ENCODE measurements at regions not wholly inside any gene's neighbourhood (a gene's known extent, or its start where the extent isn't known, plus 50 kb on each side); places are given as distances from the start of the nearest gene placed in this dataset.
"Not testable (repeated sequence)": the region's sequence is repeated elsewhere in the genome, so short reads cannot be mapped to it uniquely, and the experiment has no call there.

DNA sequence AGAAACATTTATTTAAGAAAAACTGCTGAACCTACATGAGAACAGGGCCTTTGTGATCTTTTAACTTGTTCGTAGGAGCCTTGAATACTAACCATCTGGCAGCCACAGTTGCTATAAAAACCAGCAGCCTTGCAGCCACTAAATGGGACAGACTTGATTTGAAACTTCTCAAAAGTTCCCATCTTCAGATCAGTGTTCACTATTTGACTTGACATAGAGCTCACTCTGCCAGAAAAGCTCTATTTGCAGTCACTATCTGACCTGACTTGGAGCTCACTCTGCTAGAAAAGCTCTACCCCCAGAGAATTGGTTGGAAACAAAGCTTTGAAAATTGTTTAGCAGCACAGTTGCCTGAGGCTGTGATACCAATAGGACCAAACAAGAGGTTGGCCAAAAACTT, 119.3 kb upstream of the F13A1 start:
- in situ Hi-C loops (cut with MboI; ENCODE audit: low pct_unique_long_range_greater_than_20kb, low sequenced_read_pairs, unreplicated experiment): no loop called here
- no peak for DNase-seq (ENCODE audit: low spot score)
- TF ChIP-seq, protein P1, sequence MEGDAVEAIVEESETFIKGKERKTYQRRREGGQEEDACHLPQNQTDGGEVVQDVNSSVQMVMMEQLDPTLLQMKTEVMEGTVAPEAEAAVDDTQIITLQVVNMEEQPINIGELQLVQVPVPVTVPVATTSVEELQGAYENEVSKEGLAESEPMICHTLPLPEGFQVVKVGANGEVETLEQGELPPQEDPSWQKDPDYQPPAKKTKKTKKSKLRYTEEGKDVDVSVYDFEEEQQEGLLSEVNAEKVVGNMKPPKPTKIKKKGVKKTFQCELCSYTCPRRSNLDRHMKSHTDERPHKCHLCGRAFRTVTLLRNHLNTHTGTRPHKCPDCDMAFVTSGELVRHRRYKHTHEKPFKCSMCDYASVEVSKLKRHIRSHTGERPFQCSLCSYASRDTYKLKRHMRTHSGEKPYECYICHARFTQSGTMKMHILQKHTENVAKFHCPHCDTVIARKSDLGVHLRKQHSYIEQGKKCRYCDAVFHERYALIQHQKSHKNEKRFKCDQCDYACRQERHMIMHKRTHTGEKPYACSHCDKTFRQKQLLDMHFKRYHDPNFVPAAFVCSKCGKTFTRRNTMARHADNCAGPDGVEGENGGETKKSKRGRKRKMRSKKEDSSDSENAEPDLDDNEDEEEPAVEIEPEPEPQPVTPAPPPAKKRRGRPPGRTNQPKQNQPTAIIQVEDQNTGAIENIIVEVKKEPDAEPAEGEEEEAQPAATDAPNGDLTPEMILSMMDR (IDR thresholded peaks at IDR 0.05; ENCODE audit: extremely low read depth, insufficient read depth, missing control alignments): no peak

DNA sequence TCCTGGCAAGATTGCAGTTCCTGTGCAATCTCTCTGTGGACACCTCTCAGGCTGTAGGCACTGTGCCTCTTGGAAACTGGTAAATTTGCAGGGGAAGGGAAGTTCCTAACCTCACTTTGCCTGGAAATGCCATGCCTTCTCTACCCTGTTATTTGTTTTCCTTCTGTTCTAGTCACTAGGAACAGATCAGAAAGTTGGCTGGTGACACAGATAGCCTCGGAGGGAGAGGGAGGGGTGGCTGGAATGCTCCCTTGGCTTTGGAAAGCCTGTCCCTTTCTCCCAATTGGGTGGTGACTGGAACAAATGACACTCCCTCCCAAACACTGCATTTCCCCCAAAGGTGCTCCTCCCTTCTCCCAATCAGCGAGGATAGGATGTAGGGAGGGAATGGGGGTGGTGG, 131.5 kb upstream of the F13A1 start:
- DNase-seq (ENCODE audit: low spot score): no peak
- TF ChIP-seq, protein P1 (IDR thresholded peaks at IDR 0.05; ENCODE audit: extremely low read depth, insufficient read depth, missing control alignments): no peak
- in situ Hi-C loops (cut with MboI; ENCODE audit: low pct_unique_long_range_greater_than_20kb, low sequenced_read_pairs, unreplicated experiment): no loop called here

DNA sequence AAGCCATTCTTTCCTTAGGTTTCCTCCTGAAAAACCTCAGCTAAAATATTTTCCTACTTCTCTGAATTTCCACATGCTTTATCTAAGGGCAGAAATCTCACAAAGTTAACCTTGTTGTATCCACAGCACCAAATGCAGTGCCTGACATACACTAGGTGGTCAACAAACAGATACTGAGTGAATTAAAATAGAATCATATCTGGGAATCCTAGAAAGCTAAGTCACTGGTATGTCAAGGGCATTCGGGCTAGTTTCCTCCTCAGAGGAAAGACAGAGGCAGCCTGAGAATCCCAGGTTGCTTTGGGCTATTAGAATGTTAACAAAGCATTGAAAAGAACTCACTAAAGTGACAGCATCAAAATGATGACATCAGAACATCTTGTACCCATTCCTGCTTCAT, 132.7 kb upstream of the F13A1 start:
- DNase-seq (ENCODE audit: low spot score): no peak
- TF ChIP-seq, protein P1 (IDR thresholded peaks at IDR 0.05; ENCODE audit: extremely low read depth, insufficient read depth, missing control alignments): no peak
- in situ Hi-C loops (cut with MboI; ENCODE audit: low pct_unique_long_range_greater_than_20kb, low sequenced_read_pairs, unreplicated experiment): no loop called here

DNA sequence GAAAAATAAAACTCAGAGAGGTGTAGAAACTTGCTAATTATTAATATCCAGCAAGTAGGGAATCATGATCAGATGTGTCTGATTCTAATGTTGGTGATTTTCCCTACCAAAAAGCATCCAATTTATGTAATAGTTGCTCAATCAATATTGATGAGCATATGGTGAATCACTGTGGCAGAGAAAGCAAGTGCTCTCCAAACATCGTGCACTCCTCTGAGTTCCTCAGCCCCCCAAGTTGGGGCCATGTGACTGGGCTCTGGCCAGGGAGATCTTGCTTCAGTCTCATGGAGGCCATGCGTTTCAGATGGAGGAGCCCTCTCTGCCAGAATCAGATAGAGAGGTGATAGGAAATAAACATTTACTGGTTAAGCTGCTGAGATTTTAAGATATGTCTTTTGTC, 133.2 kb upstream of the LY86 start:
- TF ChIP-seq, protein P1 (IDR thresholded peaks at IDR 0.05; ENCODE audit: extremely low read depth, insufficient read depth, missing control alignments): no peak
- in situ Hi-C loops (cut with MboI; ENCODE audit: low pct_unique_long_range_greater_than_20kb, low sequenced_read_pairs, unreplicated experiment): no loop called here
- DNase-seq (ENCODE audit: low spot score): no peak

DNA sequence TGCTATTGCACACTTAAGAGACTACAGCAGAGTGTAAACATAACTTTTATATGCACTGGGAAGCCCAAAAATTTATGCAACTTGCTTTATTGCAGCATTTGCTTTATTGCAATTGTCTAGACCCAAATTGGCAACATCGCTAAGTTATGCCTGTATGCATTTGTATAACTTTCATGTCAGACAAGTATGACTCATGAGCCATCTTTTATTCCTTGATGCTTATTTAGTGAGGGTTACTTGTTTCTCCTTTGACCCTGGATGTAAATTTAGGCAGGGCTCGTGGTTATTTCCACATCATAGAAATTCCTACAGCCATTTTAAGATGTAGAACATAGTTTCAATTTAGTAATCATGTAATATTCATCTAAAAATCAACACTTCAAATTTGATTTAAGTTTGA, 130.3 kb upstream of the LY86 start:
- TF ChIP-seq, protein P1 (IDR thresholded peaks at IDR 0.05; ENCODE audit: extremely low read depth, insufficient read depth, missing control alignments): no peak
- in situ Hi-C loops (cut with MboI; ENCODE audit: low pct_unique_long_range_greater_than_20kb, low sequenced_read_pairs, unreplicated experiment): no loop called here
- DNase-seq (ENCODE audit: low spot score): no peak

DNA sequence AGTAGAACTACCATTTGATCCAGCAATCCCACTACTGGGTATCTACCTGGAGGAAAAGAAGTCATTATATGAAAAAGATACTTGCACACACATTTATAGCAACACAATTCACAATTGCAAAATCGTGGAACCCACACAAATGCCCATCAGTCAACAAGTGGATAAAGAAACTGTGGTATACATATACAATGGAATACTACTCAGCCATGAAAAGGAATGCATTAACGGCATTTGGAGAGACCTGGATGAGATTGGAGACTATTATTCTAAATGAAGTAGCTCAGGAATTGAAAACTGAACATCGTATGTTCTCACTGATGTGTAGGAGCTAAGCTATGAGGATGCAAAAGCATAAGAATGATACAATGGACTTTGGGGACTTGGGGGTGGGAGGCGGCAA, 128.6 kb upstream of the LY86 start:
- DNase-seq (ENCODE audit: low spot score); in situ Hi-C loops (cut with MboI; ENCODE audit: low pct_unique_long_range_greater_than_20kb, low sequenced_read_pairs, unreplicated experiment): not testable (repeated sequence)

DNA sequence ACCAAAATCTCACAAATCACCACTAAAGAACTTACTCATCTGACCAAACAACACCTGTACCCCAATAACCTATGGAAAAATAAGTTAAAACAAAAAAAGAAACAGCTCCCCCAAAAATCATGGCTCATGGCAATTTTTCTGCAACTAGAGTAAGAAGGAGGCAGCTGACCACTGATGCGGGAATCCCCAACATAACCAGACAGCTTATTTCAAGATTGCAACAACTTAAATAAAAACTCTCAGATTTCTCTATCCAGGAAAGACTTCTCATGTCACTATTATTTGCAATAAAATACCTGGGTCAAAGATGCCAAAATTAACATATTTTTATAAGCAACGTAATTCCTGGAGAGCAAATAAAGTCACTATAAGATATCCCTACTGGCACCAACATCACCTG, 128.1 kb upstream of the LY86 start:
- in situ Hi-C loops (cut with MboI; ENCODE audit: low pct_unique_long_range_greater_than_20kb, low sequenced_read_pairs, unreplicated experiment): no loop called here
- DNase-seq (ENCODE audit: low spot score): no peak
- TF ChIP-seq, protein P1 (IDR thresholded peaks at IDR 0.05; ENCODE audit: extremely low read depth, insufficient read depth, missing control alignments): no peak
